Effector CD4-positive, alpha-beta T cell (primary cell): ENCODE measurements at regions not wholly inside any gene's neighbourhood (a gene's known extent, or its start where the extent isn't known, plus 50 kb on each side); places are given as distances from the start of the nearest gene placed in this dataset.

ENCODE experiments used
- DNase-seq: peaks from one replicate; pipeline ENCODE4 v3.0.0-alpha.2; 2020

DNA sequence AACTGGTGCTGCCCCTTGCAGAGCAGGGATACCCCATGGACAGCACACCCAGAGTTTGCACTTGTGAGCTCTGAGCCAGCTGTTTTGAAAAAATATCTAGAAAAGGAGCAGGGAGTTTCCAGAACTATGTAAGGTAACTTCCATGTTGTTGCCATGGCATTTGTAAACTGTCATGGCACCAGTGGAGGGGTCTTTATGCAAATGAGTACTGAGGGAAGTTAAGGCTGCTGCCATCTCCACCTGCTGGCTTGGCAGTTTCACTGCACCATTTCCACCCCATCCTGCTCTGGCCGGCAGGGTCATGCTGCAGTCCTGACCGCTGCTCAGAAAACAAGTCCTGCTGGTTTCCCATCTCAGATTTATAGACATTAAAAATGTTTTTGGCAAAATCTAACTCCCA lies 52.3 kb upstream of the SNTG2 start:
- DNase-seq = no peak

DNA sequence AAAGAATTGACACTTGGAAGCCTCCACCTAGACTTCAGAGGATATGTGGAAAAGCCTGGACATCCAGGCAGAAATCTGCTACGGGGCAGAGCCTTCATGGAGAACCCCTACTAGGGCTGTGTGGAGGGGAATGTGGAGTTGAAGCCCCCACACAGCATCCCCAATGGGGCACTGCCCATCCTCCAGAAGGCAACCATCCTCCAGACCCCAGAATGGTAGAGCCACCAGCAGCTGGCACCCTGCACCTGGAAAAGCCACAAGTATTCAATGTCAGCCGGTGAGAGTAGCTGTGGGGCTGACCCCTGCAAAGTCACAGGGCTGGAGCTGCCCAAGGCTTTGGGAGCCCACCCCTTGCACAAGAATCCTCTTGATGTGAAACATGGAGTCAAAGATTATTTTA lies 53.6 kb upstream of the SNTG2 start:
- no peak for DNase-seq

DNA sequence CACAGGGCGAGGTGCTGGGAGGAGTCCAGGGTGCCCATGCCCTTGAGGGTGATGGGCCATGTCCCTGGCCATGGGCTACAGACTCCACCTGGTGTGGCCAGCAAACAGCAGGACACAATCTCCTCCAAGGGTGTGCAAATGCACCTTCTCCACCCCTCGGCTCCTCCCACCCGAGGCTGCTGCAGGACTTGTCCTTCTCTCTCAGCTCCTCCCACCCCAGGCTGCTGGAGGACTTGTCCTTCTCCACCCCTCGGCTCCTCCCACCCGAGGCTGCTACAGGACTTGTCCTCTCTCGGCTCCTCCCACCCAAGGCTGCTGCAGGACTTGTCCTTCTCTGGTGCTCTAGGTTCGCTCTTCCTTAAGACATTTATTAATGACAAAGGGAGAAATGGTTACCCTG lies 57.3 kb upstream of the SNTG2 start:
- DNase-seq = no peak

DNA sequence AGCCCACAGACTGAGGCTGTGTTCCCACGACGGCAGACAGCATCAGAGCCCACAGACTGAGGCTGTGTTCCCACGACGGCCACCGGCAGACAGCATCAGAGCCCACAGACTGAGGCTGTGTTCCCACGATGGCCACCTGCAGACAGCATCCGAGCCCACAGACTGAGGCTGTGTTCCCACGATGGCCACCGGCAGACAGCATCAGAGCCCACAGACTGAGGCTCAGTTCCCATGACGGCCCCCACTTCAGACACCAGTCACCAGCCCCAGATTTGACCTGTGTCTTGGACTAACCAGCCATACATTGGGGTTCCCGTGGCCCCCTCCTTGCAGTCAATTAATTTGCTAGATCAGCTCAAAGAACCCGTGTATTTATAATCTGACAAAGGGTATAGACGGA lies 57.8 kb upstream of the SNTG2 start:
- DNase-seq = no peak

DNA sequence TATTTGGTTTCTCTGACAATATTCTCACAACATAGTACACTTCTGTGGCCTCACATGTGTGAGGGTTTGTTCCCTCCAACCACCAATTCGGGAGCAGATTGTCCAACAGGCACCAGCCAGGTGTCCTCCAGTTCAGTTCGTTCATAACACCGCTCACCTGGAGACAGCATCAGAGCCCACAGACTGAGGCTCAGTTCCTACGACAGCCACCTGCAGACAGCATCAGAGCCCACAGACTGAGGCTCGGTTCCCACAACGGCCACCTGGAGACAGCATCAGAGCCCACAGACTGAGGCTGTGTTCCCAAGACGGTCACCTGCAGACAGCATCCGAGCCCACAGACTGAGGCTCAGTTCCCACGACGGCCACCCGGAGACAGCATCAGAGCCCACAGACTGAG lies 58.2 kb upstream of the SNTG2 start:
- no peak for DNase-seq

DNA sequence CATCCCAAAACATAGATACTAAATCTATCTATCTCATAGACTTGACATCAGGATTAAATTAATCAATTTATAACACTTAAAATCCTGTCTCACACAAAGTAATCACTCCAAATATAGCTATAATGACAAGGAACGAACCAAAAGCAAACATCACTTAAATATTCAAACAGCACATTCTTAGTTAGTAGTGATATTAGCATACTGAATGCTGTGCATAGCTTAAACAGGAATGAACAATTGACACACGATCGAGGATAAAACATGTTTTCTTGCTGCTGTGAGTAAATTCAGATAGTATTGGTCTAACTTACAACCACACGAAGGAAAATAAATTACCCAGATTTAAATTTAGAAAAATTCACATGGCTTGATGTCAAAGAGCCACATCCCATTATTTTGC lies 58.9 kb upstream of the SNTG2 start:
- no peak for DNase-seq

DNA sequence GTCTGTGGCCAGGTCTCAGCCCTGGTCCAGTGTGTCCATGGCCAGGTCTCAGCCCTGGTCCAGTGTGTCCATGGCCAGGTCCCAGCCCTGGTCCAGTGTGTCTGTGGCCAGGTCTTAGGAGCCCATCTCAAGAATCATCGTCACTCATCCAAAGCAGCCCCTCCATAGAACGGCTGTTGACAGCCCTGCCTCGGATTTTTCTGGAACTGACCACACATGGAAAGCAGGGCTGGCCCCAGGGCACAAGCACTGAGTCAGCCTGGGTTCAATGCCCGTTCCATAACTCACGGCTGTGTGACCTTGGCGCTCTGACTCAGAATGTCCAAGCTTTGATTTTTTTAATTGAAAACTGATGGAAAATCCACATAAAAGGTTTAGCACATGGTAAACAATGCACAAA lies 59.9 kb upstream of the SNTG2 start:
- DNase-seq = no peak

DNA sequence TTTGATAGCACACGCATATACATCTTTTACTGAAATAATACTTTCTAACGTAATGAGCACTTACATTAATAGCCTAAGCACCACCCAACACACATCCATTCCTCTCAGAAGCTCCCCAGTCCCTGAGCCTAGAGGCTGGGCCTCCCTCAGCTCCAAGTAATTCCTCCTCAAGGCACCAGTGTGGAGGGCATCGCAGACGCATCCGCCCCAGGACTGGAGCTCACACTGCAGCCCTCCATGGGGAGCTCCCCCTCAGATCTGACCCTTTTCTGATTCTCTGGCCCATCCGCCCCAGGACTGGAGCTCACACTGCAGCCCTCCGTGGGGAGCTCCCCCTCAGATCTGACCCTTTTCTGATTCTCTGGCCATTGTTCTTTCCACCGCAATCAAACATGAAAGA lies 60.4 kb upstream of the SNTG2 start:
- DNase-seq = no peak

DNA sequence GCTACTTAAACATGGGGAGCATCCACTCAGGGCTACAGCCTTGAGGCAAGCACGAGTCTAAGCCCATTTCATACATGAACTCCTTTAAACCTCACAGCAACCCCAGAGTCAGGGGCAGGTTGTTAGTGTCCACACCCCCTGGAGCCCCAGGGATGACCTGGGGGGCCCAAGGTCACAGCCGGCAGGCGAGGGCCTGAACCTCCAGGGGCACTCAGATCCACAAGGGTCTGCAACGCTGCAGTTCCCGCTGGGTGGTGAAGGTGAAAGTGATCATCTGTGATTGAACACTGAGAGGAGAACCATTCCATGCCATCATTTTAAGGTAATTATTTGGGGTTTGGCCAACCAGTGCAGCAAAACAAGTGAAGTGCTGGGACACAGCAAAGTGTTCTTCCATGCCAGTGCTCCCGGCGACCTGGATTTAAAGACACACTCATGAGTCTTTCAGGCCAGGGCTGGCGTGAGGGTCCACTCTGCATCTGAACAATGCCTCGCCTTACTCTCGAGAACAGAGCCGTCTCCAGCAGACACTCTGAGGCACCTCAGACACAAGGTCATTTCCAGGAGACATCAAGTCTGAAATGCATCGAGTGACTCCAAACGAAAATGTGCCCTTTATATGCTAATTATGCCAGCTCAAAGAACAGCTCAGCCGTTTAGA lies 61.6 kb upstream of the SNTG2 start:
- DNase-seq = no peak

DNA sequence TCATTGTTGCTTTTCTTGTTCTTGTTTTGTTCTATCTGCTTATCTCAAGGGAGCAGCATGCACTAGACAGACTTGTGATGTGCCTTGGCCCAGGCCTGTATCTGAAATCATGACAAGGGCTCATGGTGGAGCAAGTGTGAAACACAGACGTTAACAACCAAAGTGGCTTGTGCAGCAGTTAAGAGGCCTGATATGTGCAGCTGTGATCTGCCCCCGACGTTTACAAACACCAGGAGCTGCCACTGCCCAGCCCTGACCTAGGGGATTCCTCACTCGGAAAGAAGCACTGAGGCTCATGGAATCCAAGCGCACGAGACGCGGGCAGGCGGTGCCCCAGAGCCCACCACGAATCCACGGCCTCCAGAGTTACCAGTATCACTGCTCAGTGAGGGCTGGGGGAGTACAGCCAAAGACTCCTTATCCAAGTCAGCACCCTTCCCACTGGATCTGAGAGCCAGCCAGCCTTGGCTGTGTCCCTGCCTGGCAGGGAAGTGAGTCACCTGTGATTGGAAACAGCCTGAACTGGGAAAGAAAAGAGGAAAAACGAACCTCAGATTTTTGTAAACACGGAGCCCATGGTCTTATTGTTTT lies 62.3 kb upstream of the SNTG2 start:
- no peak for DNase-seq

DNA sequence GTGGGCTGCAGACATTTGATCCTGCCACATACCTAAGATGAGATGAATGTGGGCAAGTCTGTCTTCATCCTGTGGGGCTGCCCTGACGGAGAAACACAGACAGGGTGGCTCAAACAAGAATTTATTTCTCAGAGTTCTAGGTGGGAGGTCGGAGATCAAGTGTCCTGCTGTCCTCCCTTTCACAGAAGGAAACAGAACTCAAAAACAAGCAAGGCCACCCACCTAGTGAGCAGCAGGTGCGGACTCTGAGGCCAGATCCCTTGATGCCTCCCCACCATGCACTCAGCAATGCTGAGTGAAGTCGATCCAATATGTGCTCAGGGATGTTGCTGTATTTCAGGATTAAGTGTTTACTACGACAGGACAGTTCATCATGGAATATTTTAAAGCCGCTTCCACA lies 63.0 kb upstream of the SNTG2 start:
- DNase-seq = no peak

DNA sequence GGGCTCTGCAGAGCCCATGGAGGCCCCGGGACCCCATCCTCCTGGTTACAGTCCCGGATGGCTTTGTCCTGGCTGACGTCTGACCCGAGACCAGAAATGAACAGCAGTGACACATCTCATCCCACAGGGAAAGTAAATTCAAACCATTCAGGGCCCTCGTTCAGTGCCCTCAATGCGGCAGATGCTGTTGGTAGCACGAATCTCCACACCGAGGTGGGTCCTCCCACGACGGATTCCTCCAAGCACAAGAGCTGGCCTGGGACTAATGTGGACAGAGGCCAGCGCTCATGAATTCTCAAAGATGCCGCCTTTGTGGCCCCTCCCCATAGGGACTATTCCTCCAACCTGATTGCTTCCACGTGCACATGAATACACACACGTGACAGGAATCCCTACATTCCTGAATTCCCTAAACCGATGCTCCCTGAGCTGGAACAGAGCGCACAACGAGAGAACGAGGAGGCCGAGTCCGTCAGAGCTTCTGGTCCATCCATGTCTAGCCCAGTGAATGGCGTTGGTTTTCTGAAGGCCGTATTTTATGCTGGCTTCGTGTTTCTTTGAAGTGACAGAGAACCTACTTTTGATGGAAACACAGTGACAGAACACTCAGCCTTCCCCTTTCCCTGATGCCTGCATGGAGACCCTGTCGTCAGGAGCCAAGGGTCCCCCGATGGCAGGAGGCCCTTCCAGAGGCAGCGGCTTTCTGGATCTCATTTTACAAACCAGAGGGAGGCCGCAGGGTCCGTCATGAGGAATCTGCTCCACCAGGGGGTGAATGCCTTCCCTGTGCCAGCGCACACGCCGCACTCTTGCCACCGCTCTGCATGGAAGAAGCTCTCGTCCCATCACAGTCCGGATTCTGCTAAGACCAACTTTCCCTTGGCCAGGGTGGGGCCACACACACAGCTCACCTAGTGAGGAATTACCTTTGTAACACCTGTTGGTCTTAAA lies 64.3 kb upstream of the SNTG2 start:
- no peak for DNase-seq

DNA sequence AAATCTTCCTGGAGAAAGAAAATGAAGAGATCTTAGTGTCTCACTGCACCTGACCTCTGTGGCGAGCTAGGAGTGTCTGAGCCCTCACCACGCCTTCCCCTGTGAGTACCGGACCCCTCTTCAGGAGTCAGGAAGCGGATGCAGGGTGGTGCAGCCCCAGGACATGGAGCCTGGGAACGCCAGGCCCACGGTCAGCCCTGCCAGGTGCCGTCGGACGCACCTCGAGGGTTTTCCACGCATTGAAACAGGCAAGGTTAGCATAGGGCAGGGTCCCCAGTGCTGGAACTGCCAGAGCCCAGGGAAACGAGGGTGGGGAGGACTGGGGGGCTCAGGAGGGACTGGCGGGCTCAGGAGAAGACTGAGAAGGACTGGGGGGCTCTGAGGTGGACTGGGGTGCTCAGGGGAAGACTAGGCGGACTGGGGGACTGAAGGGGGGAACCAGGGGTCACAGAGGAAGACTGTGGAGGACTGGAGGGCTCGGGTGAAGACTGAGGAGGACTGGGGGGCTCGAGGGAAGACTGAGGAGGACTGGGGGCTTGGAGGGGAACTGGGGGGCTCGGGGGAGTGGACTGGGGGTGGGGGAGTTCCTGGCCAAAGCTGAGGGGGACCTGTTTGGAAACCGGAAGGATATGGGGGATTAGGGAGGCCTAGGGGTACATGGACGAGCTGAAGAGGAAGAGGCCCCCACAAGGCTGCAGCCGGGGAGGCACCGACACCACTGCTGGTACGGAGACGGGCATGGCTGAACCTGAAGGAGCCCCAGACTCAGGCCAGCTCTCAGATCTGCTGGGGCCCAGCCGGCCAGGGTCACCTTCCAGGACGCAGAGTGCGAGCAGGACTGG lies 65.2 kb upstream of the SNTG2 start:
- no peak for DNase-seq

DNA sequence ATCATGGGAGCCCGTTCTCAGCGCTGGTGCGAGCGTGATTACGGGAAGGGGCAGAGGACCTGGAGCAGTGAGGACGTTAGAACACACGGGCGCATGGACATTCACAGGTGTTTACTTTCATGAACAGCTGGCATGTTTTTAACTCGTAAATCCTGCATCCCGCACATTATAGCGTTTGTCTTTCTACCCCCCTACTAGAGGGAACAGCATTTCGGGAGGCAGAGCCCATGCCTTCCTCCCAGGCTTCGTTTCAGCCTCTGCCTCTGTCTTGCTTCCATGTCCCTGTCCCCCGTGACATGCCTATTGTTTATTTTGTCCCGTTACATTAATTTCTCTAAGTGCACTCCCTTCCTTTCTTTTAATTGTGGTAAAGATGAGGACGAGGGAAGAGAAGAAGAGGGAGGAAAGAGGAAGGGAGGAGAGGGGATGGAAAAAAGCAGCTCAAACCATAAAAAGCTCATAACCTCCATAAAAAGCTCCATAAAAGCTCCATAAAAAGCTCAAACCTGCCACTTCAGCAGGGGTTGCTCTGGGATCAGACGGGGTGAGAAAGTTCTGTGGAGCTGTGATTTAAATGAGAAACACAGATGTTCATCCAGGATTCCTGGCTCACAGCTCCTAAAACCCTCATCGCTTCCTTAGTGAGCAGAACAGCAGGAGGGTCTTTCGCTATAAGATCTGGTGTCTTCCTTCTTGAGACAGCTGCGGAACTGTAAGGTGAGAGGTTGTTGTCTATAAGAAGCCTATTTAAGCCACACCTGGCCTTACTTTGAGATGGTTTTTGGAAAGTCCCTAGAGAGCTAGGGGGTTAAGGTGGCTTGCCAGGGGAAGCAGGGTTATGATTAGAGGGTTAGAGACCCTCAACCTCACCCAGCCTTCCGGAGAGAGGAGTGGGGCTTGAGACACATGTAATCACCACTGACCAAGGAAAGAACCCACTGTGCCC lies 66.6 kb upstream of the SNTG2 start:
- no peak for DNase-seq

DNA sequence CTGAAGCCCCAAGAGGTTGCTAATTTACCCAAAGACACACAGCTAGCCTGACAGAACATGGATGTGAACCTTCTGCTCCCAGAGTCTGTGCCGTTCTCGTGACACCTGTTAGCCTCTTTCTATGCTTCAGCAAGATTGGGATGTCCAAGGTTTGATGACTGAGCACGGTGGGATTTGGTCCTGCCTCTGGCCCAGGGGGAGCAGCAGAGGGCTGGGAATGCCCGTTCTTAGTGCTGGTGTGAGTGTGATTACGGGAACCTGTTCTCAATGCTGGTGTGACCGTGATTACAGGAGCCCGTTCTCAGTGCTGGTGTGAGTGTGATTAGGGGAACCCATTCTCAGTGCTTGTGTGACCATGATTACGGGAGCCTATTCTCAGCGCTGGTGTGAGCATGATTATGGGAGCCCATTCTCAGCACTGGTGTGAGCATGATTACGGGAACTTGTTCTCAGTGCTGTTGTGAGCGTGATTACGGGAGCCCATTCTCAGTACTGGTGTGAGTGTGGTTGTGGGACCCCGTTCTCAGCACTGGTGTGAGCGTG lies 67.3 kb upstream of the SNTG2 start:
- DNase-seq = no peak

DNA sequence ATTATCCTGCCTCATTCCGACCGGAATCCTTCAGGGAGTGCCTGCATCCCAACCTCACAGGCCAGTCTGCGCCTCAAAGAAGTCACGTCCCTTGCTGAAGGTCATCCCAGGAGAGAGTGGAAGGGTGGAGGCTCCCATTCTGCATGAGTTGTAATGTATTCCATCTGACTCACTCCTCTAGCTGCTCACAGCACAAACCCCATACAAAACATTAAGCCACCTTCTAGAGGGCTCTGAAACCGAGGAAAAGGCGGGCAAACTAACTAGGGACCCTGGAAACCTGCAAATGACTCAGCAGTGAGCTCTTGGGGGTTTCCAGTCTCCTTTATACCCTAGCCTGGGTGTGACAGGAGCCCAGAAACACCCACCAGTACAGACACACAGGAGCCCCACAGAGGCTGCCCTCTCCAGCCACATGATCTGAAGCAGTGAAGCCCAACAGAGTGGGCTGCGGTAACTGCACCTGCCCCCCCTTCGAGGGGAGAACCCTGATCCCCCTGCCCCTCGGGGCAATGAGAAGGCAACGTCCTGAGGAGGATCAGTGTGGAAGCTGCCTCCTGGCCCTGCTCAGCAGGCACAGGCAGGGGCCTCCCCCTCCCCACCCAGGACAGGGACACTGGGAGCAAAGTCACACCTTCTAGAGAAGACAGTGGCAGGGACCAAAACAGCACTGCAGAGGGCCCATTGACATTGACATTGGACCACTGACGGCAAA lies 69.3 kb upstream of the SNTG2 start:
- DNase-seq = no peak

DNA sequence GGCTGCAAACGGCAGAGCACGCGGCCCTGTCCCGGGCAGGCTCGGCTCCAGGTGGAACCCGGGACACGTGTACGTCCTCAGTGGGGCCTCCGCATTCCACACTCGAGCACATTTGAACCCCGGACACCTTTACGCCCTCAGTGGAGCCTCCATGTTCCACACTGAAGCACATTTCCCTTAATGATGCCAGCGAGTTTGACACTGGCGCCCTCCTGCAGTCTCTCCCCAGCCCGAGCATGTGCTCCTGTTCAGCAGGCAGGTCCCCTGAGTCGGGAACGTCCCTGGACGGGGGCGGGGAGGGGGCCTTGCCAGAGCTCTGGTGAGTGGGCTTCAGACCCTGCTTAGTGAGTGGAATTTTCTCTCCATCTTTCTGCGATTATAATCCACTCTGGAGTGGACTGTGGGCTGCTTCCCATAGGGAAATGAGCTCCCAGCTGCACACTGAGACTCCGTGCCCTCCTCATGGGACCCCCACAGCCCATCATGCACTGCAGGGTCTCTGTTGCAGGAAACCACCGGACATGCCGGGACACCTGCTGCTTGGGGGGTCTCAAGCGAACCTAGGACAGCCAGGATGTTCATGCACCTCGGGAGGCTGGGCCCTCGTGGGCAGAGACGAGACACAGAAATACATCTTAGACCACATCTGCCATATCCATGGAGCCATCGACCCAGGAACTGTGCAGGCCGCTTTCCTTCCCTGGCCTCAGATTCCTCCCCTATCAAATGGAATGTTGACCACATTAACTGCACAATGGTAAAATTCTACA lies 70.3 kb upstream of the SNTG2 start:
- DNase-seq = no peak

DNA sequence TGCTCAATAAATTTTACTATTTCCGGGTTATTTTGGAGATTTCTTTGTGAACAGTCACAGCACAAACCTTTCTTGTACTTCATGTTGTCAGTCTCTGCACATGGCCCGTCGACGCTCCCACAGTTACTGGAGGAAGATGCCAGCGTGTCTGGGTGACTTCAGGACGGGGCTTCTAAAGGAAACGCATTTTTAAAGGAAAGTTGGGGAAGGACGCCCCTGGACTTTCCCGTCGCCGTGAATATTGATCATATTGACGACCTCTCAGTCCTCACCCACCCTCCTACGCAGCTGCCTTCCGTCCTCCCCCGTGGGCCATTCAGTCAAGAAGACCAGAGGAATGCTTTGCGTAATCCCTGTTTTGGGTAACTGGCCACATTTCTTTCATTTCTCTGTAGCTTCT lies 71.1 kb upstream of the SNTG2 start:
- no peak for DNase-seq

DNA sequence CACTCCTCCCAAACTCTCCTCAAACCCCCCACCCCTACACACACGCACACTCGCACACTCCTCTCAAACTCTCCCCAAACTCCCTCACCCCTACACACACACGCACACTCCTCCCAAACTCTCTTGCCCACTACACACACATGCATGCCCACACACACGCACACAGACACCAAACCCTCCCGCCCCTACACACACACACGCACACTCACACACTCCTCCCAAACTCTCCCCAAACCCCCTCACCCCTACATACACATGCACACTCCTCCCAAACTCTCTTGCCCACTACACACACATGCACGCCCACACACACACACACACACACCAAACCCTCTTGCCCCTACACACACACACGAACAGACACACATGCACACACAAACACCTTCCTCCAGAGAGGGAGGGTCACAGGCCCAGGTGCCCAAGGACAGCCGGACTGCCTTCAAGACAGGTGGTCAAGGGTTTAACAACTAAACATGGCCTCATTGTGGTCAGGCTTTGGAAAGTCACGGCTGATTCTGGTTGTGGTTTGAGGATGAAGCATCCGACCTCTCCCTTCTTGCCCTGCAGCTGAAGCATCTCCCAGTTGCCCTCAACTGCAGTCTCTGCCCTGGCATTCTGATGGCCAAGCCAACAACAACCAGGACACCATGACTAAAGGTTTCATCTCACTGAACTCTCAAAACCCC lies 72.3 kb upstream of the SNTG2 start:
- DNase-seq = no peak

DNA sequence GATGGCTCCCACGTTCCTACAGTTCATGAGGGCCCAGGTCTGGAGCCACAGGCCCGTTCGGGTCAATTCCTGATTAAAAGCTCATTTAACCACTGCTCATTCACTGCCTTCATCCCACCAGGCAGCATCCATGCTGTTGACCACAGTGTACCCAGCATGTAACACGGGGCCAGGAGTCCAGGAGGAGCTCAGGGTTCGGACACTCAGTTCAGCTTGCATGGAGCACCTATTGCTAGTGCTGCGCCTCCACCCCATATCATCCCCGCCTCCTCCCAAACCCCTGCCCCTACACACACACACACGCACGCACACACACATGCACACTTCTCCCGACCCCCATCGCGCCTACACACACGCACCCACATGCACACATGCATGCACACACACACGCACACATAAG lies 72.9 kb upstream of the SNTG2 start:
- no peak for DNase-seq
